IgD-negative memory B cell (primary cell): ENCODE measurements at regions not wholly inside any gene's neighbourhood (a gene's known extent, or its start where the extent isn't known, plus 50 kb on each side); places are given as distances from the start of the nearest gene placed in this dataset.

ENCODE experiments used
- H3K27ac Mint-ChIP-seq, 3 donors: one replicate each; pipeline ENCODE4 v1.8.0; 2020 to 2022; ENCODE audit warnings: mild to moderate bottlenecking in 3 of 3, mixed read lengths in 3 of 3, moderate library complexity in 1 of 3
- H3K27me3 Mint-ChIP-seq: one replicate; pipeline ENCODE4 v1.8.0; 2021; ENCODE audit warnings: mixed read lengths
- H3K36me3 Mint-ChIP-seq: one replicate; pipeline ENCODE4 v1.8.0; 2020; ENCODE audit warnings: mild to moderate bottlenecking, mixed read lengths
- H3K4me1 Mint-ChIP-seq, 3 donors: one replicate each; pipeline ENCODE4 v1.8.0; 2020 to 2022; ENCODE audit warnings: mixed read lengths in 3 of 3, mild to moderate bottlenecking in 1 of 3
- H3K4me3 Mint-ChIP-seq, 4 donors: one replicate each; pipeline ENCODE4 v1.8.0; 2020 to 2022; ENCODE audit warnings: mild to moderate bottlenecking in 4 of 4, mixed read lengths in 4 of 4, moderate library complexity in 3 of 4
- H3K9me3 Mint-ChIP-seq, 3 donors: one replicate each; pipeline ENCODE4 v1.8.0; 2020 to 2021; ENCODE audit warnings: mixed read lengths in 3 of 3, mild to moderate bottlenecking in 1 of 3

DNA sequence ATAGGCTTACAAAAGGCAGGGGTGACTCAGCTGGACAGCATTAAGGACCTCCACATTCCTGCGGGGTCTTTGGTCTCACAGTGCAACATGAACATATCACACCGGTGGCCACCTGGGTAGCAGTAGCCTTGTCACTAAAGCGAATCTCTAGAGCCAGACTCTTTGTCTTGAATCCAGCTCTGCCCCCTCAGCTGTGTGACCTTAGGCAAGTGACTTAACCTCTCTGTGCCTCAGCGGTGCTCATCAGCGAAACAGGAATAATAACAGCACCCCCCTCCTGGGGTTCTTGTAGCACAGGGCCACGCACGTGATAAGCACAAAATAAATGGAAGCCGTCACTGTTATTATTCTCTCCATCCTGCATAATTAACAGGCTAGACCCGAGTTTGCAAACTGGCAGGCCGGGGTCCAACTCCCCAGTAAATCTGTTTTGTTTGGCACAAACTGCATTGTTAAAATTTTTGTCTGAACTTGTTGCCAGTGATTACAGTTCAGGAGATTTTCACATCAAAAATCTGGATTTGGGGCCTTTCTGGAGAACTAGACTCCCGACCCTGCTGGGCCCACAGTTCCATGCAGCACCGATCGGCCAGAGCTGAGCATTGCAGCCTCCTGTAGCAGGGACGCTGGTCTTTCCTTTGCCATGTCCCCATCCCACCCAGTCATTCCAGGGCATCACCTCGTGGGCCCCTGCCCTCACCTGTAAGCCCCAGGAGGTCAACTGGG is 174.8 kb downstream of the PHETA1 start:
- Mint-ChIP-seq H3K36me3 (peaks cover 3% of the 10 kb centered on the region), H3K27ac (no peak overlapping the region), H3K4me3 (no peak overlapping the region)

DNA sequence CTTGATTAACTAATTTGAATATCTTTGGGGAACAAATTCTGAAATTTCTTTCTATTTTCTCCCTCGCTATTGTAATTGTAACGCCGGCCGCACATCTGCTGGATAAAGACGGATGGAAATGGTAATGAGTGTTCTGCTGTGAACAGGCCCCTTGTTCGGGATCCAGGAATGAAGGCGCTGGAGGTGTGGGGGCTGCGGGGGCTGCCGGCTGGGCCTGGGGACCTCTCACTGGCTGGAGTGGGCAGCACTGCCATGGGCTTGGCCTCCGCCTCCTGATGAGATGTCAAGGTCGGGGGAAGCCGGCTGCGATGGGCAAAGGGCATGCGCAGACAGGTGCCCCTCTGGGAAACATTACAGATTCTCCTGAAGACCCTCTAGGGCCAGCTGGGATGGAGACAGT is 175.4 kb downstream of the PHETA1 start:
- H3K27me3 Mint-ChIP-seq: peaks cover 17% of the 10 kb centered on the region
- H3K4me3 Mint-ChIP-seq: no peak overlapping the region
- H3K36me3 Mint-ChIP-seq: peaks cover 3% of the 10 kb centered on the region
- H3K9me3 Mint-ChIP-seq: peaks cover 0 to 7% (median 5%) of the 10 kb centered on the region in 3 donors
- no peaks in the 10 kb centered on the region for H3K4me1 Mint-ChIP-seq
- no peak overlapping the region for H3K27ac Mint-ChIP-seq

More for the DNA sequence above, 174.8 kb downstream of the PHETA1 start:
- Mint-ChIP-seq H3K27me3 (peaks cover 17% of the 10 kb centered on the region), H3K9me3 (peaks cover 0 to 5% (median 5%) of the 10 kb centered on the region in 3 donors), H3K4me1 (no peaks in the 10 kb centered on the region)

DNA sequence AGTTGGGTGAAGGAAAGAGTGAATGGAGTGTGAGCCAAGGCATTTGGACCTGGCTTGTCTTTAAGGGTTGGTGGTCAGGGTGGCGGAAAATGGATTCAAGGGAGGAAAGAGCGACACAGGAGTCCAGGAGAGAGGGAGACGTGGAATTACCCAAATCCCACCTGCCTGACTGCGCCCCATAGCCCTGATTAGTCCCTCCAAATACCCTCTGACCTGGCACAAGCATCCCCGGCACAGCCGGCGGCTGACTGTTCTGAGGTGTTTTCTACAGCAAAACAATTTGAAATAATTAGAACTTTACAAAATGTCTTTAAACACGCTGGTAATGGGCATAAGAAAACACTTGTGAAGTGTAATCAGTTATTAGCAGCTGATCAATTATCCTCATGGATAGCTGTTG is 175.8 kb downstream of the PHETA1 start:
- Mint-ChIP-seq H3K36me3 (peaks cover 3% of the 10 kb centered on the region), H3K9me3 (peaks cover 0 to 8% (median 5%) of the 10 kb centered on the region in 3 donors), H3K4me1 (no peaks in the 10 kb centered on the region), H3K4me3 (peak overlapping the region in 1 of 4 donors; percentile 72), H3K27me3 (peaks cover 17% of the 10 kb centered on the region), H3K27ac (no peak overlapping the region)

DNA sequence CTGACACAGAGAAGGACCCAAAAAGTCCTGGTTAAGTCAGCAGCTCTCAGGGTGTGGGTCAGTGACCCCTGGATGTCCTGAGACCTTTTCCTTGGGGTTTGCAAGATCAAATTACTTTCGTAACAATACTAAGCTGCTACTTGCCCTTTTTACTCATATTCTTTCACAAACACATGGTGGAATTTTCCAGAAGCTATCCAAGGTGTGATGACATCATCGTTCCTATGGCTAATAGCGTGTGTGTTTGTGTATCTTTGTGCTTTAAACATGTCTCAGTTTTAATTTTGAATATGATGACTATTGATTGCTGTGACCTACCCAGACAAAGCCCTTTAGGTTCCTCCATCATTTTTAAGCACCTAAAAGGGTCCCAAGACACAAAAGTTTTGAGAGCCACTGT is 176.2 kb downstream of the PHETA1 start:
- Mint-ChIP-seq H3K4me3 (peak overlapping the region in 1 of 4 donors; percentile 72), H3K9me3 (peaks cover 0 to 8% (median 5%) of the 10 kb centered on the region in 3 donors), H3K27me3 (peaks cover 17% of the 10 kb centered on the region), H3K4me1 (no peaks in the 10 kb centered on the region), H3K36me3 (peaks cover 3% of the 10 kb centered on the region), H3K27ac (no peak overlapping the region)

DNA sequence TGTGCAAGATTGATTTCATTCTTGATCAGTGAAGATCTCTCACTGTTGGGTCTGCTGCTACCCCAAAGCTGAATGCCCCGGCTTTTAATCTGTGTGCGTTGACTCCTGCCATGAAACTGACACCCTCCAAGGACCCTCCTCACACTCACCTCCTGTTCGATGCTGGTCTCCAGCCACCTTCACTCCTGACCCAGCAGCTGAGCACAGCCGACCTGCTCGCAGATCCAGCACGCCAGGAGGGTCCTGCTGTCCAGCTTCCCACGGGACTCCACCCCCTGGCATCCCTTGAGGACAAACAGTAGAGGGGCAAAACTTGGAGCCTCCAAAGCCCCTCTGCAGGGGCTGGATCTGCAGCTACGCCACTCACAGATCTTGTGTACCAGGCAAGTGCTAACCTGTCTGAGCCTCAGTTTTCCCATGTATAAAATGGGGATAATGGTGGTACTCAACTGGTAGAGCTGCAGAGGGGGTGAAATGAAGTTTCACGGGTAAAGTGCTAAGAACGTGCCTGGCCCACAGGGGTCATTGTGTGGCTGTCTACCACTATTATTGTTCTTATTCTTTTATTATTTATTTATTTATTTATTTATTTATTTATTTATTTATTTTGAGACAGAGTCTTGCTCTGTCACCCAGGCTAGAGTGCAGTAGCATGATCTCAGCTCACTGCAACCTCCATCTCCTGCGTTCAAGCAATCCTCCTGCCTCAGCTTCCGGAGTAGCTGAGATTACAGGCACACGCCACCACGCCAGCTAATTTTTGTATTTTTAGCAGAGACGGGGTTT is 178.0 kb downstream of the PHETA1 start:
- Mint-ChIP-seq H3K36me3 (no peaks in the 10 kb centered on the region), H3K27ac (peak overlapping the region in 1 of 3 donors; percentile 86), H3K4me1 (no peaks in the 10 kb centered on the region), H3K27me3 (peaks cover 10% of the 10 kb centered on the region), H3K9me3 (peaks cover 0 to 8% (median 5%) of the 10 kb centered on the region in 3 donors), H3K4me3 (no peak overlapping the region)

DNA sequence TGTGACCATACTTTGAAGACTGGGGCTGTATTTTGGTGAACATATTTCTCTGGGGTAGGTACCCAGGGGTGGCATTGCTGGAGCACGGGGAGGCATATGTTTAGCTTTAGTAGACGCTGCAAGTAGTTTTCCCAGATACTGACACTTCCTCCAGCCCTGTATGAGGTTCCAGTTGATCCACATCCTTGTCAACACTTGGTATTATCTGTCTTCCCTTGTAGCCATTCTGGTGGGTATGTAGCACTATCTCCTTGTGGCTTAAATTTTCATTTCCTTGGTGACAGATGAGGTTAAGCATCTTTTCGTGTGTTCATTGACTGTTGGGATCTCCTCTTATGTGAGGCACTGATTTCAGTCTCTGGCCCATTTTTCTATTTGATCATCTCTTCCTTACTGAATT is 179.1 kb downstream of the PHETA1 start:
- peaks cover 0 to 8% (median 5%) of the 10 kb centered on the region in 3 donors for H3K9me3 Mint-ChIP-seq
- no peak overlapping the region for H3K27ac Mint-ChIP-seq
- peaks cover 8% of the 10 kb centered on the region for H3K27me3 Mint-ChIP-seq

DNA sequence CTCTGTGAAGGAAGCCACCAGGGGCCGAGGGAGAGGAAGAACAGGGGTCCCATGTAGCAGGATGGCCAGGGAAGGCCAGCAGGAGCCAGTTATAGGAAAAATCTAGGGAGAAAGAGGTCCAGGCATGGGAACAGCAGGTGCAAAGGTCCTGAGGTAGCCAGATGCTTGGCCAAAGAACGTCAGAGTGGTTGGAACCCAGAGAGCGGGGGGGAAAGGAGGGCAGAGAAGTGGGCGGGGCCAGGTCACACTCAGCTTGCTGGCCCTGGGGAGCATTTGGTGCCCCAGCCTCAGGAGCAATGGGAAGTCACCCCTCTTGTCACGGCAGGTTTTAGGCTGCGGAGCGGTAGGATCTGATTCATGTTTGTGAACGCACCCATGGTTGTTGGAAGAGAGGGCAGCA is 180.5 kb downstream of the PHETA1 start:
- peak overlapping the region in 1 of 4 donors; percentile 28 for H3K4me3 Mint-ChIP-seq
- peaks cover 0 to 2% (median 0%) of the 10 kb centered on the region in 3 donors for H3K4me1 Mint-ChIP-seq
- peaks cover 0 to 8% (median 5%) of the 10 kb centered on the region in 3 donors for H3K9me3 Mint-ChIP-seq
- no peak overlapping the region for H3K27ac Mint-ChIP-seq
- H3K36me3 Mint-ChIP-seq: no peaks in the 10 kb centered on the region
- peaks cover 6% of the 10 kb centered on the region for H3K27me3 Mint-ChIP-seq

More for the DNA sequence above, 179.1 kb downstream of the PHETA1 start:
- no peaks in the 10 kb centered on the region for H3K36me3 Mint-ChIP-seq
- H3K4me1 Mint-ChIP-seq: no peaks in the 10 kb centered on the region
- no peak overlapping the region for H3K4me3 Mint-ChIP-seq

DNA sequence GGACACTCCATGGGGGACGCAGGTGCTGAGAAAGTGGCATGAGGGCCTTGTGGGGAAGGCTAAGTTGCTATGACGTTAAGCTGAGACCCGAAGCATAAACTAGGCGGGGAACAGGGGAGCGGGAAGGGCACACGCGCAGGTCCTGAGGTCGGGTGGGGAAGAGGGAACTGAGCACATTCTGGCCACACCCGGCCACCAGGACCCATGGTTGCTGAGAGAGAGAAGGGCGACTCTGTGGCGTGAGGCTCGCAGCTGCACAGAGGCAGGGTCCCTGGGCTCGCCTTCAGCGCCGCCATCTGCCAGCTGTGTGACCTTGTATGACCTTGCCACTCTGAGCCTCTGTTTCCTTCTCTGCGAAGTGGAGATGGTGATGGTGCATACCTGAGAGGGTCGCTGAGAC is 182.5 kb downstream of the PHETA1 start:
- peaks cover 0 to 2% (median 0%) of the 10 kb centered on the region in 3 donors for H3K4me1 Mint-ChIP-seq
- peaks cover 14% of the 10 kb centered on the region for H3K27me3 Mint-ChIP-seq
- no peaks in the 10 kb centered on the region for H3K36me3 Mint-ChIP-seq
- no peak overlapping the region for H3K27ac Mint-ChIP-seq
- peak overlapping the region in 1 of 4 donors; percentile 24 for H3K4me3 Mint-ChIP-seq
- H3K9me3 Mint-ChIP-seq: peaks cover 0 to 6% (median 5%) of the 10 kb centered on the region in 3 donors

DNA sequence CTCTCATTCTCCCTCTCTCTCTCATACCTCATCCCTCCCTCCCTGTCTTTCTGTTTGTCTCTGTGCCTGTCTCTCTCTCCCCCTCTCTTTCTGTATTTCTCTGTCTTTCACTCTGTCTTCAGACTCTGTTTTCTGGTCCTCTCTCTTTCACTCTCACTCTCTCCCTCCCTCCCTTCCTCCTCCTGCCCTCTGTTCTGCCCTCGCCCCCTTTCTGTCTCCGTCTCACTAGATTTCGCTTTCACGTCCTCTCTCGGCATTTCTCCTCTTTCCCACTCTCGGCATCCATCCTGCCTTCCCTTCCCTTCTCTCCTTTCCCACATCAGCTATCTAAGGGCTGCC is 183.0 kb downstream of the PHETA1 start:
- no peak overlapping the region for H3K4me3 Mint-ChIP-seq
- H3K36me3 Mint-ChIP-seq: no peaks in the 10 kb centered on the region
- H3K4me1 Mint-ChIP-seq: peaks cover 0 to 2% (median 0%) of the 10 kb centered on the region in 3 donors
- H3K27ac Mint-ChIP-seq: no peak overlapping the region
- peaks cover 18% of the 10 kb centered on the region for H3K27me3 Mint-ChIP-seq
- peaks cover 0 to 6% (median 5%) of the 10 kb centered on the region in 3 donors for H3K9me3 Mint-ChIP-seq

DNA sequence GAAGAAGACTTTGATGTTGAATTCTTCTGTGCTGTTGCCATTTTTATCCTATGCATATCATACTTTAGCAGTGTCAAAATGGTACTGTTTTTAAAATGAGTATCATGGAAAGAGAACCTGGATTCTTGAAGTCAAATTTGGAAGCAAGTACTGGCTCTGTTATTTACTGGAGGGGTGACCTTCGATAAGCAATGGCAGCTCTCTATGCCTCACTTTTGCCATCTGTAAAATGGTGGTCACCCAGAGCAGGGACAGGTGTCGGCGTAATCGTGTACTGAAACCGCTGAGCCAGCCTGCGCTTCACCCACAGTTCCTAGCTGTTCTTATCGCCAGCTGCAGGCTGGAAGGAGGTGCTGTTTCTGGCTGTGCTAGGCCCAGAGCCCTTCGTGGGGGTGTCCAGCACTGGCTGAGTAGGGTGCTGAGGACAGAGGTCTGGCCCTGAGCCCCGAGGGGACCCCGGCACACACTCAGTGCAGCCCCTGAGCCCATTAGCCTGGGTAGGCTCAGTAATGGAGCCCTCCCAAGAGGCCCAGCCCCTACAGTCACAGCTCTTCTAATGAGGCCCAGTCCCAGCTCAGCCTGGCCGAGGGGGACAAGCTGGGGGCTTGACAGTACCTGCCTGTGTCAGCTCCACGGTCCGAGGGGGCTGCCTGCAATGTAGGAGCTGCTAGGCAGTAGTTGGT is 183.5 kb downstream of the PHETA1 start:
- H3K4me3 Mint-ChIP-seq: no peak overlapping the region
- H3K27me3 Mint-ChIP-seq: peaks cover 23% of the 10 kb centered on the region
- H3K9me3 Mint-ChIP-seq: peaks cover 0 to 5% (median 4%) of the 10 kb centered on the region in 3 donors
- H3K4me1 Mint-ChIP-seq: peaks cover 0 to 2% (median 0%) of the 10 kb centered on the region in 3 donors
- no peak overlapping the region for H3K27ac Mint-ChIP-seq
- H3K36me3 Mint-ChIP-seq: no peaks in the 10 kb centered on the region

DNA sequence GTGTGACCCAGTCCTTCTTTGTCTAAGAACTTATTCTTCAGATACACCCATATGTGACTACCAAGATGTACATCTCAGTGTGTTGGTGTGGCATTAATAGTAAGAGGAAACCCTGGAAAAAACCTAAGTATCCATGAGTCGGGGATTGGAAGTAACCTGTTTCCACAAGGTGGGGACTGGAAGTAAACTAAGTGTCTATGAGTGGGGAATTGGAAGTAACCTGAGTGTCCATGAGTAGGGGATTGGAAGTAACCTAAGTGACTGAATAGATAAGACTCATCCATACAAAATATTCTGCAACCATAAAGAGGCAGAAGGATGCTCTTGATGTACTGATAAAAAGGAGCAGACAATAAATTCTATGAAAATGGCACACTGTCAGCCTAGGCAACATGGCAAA is 184.7 kb downstream of the PHETA1 start:
- H3K9me3 Mint-ChIP-seq: peaks cover 0 to 2% (median 0%) of the 10 kb centered on the region in 3 donors
- H3K36me3 Mint-ChIP-seq: peaks cover 3% of the 10 kb centered on the region
- H3K4me1 Mint-ChIP-seq: peaks cover 0 to 2% (median 0%) of the 10 kb centered on the region in 3 donors
- H3K4me3 Mint-ChIP-seq: no peak overlapping the region
- H3K27me3 Mint-ChIP-seq: peaks cover 30% of the 10 kb centered on the region
- no peak overlapping the region for H3K27ac Mint-ChIP-seq

DNA sequence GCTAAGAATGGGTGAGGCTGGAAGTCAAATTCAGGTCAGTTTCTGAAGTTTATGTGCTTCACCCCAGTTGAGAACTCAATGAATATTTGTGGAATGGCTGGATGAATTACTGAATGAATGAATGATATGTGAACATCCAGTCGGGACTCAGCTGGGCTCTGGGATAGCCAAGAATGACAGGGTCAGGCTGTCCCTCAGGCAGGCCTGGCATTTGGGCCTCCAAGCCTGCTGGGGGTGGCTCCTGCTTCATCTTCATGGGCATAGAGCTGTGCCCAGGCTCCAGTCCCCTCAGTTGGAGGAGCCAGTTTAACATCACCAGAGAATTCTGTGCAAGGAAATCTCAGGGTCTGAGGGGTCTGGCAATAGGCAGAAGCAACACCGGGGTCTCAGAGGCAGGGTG is 185.8 kb downstream of the PHETA1 start:
- Mint-ChIP-seq H3K9me3 (no peaks in the 10 kb centered on the region), H3K4me3 (no peak overlapping the region), H3K4me1 (peaks cover 0 to 2% (median 0%) of the 10 kb centered on the region in 3 donors), H3K27me3 (peaks cover 33% of the 10 kb centered on the region), H3K36me3 (peaks cover 3% of the 10 kb centered on the region), H3K27ac (no peak overlapping the region)

DNA sequence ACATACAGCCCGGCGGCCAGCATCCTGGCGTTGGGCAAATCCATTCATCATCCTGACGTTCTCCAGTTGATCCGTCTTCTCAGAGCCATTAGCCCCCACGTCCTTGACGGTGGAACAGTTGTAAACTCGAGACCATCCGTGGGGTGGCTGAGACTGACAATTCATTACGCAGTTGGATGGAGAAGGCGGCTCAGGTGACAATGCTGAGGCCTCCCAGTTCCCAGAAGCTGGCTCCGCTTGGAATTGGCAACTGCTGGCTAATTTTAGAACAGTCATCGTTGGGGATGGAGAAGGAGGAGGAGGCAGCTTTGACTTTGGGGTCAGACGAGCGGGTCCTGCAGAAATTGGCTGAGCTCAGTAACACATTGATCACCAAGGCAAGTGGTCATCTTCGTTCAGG is 186.5 kb downstream of the PHETA1 start:
- Mint-ChIP-seq H3K27me3 (peaks cover 33% of the 10 kb centered on the region), H3K27ac (no peak overlapping the region), H3K4me3 (no peak overlapping the region), H3K36me3 (peaks cover 3% of the 10 kb centered on the region), H3K4me1 (peaks cover 0 to 2% (median 0%) of the 10 kb centered on the region in 3 donors), H3K9me3 (no peaks in the 10 kb centered on the region)

DNA sequence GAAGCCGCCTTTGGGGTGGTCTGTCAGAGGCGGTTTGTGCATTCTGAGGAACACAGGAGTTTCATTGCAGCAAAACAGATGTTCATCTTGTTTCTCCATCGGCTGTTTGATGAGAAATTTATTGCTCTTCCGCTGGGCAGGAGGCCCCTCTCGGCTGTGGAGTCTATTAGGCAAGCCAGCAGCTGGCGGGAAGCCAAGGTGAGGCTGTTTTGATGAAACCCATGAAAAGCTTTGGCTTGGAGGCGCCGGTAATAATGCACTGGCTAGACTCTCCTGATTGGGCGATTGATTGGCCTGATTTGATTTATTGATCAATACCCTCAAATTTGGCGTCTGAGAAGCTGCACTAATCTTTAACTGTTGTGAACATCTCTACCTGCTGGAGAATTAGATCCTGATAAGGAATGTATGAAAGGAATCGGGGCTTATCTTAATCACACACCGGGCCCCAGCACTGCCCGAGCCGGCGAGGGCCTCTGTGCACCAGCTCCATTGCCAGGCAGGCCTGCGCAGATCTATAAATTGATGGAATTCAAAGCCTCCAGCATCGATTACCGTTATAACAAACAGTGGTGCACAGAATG is 187.7 kb downstream of the PHETA1 start:
- Mint-ChIP-seq H3K27ac (peak overlapping the region in 1 of 3 donors; percentile 62), H3K27me3 (peaks cover 37% of the 10 kb centered on the region)

More for the DNA sequence above, 187.7 kb downstream of the PHETA1 start:
- Mint-ChIP-seq H3K4me1 (peaks cover 0 to 2% (median 0%) of the 10 kb centered on the region in 3 donors), H3K4me3 (no peak overlapping the region), H3K9me3 (no peaks in the 10 kb centered on the region), H3K36me3 (peaks cover 3% of the 10 kb centered on the region)
